Karpas-422 (cell line): ENCODE measurements at regions not wholly inside any gene's neighbourhood (a gene's known extent, or its start where the extent isn't known, plus 50 kb on each side); places are given as distances from the start of the nearest gene placed in this dataset.

Source experiments
- DNase-seq: peaks from one replicate; pipeline ENCODE4 v3.0.0-alpha.2; 2015
- H2AFZ ChIP-seq: fragments of 200-600 bp; sonication (generic); 2 replicates; pipeline ENCODE4 v1.6.1; 2014; ENCODE audit warnings: antibody characterized with exemption, low read length, mixed read lengths
- H3K27ac ChIP-seq: fragments of 200-600 bp; sonication (generic); 2 replicates; pipeline ENCODE4 v1.5.1; 2014; ENCODE audit warnings: mild to moderate bottlenecking, low read length, moderate library complexity
- H3K27me3 ChIP-seq: fragments of 200-600 bp; sonication (generic); 2 replicates; pipeline ENCODE4 v1.6.1; 2014; ENCODE audit warnings: low read length, mixed read lengths
- H3K36me3 ChIP-seq: fragments of 200-600 bp; sonication (generic); 2 replicates; pipeline ENCODE4 v1.6.1; 2014; ENCODE audit warnings: low read length, mixed read lengths; ENCODE audit not compliant: insufficient read depth
- H3K4me1 ChIP-seq: fragments of 200-600 bp; sonication (generic); 2 replicates; pipeline ENCODE4 v1.6.1; 2014; ENCODE audit warnings: mild to moderate bottlenecking, low read length, mixed read lengths
- H3K4me2 ChIP-seq: fragments of 200-600 bp; sonication (generic); 2 replicates; pipeline ENCODE4 v1.6.1; 2014; ENCODE audit warnings: low read length, low read depth, mild to moderate bottlenecking; ENCODE audit not compliant: poor library complexity, severe bottlenecking
- H3K4me3 ChIP-seq: fragments of 200-600 bp; sonication (generic); 2 replicates; pipeline ENCODE4 v1.5.1; 2014; ENCODE audit warnings: mild to moderate bottlenecking, antibody characterized with exemption, low read length, mixed read lengths
- H3K79me2 ChIP-seq: fragments of 200-600 bp; sonication (generic); 2 replicates; pipeline ENCODE4 v1.6.1; 2014; ENCODE audit warnings: mild to moderate bottlenecking, low read length, mixed read lengths
- H3K9ac ChIP-seq: fragments of 200-600 bp; sonication (generic); 2 replicates; pipeline ENCODE4 v1.6.0; 2014; ENCODE audit warnings: low read length
- H3K9me2 ChIP-seq: fragments of 200-600 bp; sonication (generic), shearing (Covaris generic); replicated peaks from 2 replicates; pipeline ENCODE4 v1.6.0; 2014; ENCODE audit warnings: mild to moderate bottlenecking, low read length, moderate library complexity; ENCODE audit not compliant: insufficient read depth
- H3K9me3 ChIP-seq: fragments of 300-700, 200-600 bp; sonication (generic); 2 replicates; pipeline ENCODE4 v1.6.1; 2014; ENCODE audit warnings: low read length, mixed read lengths
- H4K20me1 ChIP-seq: fragments of 200-600 bp; sonication (generic); 2 replicates; pipeline ENCODE4 v1.6.1; 2014; ENCODE audit warnings: mild to moderate bottlenecking, antibody characterized with exemption, low read length, low read depth; ENCODE audit not compliant: insufficient read depth

DNA sequence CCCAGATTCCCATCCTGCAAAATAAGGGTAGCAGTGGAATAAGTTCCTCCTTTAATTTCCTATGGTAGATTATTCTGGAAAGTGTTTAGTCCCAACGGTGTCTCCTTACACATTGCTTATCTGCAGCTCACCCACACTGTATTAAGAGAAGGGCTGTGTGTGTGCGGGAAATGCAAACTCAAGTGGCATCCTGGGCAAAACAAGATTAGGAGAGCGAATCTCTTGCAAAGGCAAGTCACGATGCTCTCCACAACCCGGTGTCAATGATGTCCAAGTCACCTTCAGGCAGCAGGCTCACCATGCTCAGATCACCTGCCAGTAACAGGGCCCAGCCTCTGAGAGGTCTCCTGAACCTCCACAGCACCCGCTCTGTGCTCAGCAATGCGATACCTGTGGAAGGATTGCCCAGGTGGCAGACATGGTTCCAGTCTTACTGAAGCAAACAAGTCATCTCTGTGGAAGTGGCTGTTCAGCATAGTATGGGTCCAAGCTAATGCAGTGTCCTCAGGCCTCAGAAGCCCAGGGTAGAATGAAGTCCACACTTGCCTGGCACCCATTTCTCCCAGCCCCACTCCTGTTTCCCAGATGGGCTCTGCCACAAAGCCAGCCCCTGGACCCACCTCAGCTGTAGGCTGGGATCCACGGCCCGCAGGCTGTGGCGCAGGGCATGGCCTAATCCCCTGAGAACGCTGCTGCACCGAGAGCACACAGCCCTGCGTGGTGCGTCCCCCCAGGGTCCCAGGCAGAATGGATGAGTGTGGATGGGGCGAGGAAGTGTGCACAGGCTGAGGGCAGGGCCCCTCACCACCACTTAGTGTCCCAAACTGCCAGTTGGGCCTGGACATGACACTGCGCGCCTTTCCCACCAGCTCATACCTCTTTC, 101.2 kb downstream of the PXDC1 start:
- H2AFZ ChIP-seq = no peak overlapping the region
- H3K4me3 ChIP-seq = no peak overlapping the region
- H3K4me2 ChIP-seq = no peak overlapping the region
- no peak overlapping the region for H3K27ac ChIP-seq
- no peak overlapping the region for H3K9ac ChIP-seq
- no peaks in the 10 kb centered on the region for H3K9me3 ChIP-seq
- H3K79me2 ChIP-seq = no peaks in the 10 kb centered on the region
- no peaks in the 10 kb centered on the region for H3K4me1 ChIP-seq
- H4K20me1 ChIP-seq = no peaks in the 10 kb centered on the region
- H3K36me3 ChIP-seq = no peaks in the 10 kb centered on the region
- no peaks in the 10 kb centered on the region for H3K27me3 ChIP-seq
- no peak for DNase-seq
- H3K9me2 ChIP-seq = no peaks in the 10 kb centered on the region

GRCh38 chr6:3648724-3649123, 102.8 kb downstream of the PXDC1 start:
- Histone ChIP-seq H3K4me3 (no peak overlapping the region), H3K4me1 (no peaks in the 10 kb centered on the region), H3K9me2 (no peaks in the 10 kb centered on the region), H3K27ac (no peak overlapping the region), H3K9me3 (no peaks in the 10 kb centered on the region), H3K9ac (no peak overlapping the region), H2AFZ (no peak overlapping the region), H3K27me3 (no peaks in the 10 kb centered on the region), H3K36me3 (no peaks in the 10 kb centered on the region), H3K4me2 (no peak overlapping the region), H3K79me2 (no peaks in the 10 kb centered on the region), H4K20me1 (no peaks in the 10 kb centered on the region)
- DNase-seq = no peak

DNA sequence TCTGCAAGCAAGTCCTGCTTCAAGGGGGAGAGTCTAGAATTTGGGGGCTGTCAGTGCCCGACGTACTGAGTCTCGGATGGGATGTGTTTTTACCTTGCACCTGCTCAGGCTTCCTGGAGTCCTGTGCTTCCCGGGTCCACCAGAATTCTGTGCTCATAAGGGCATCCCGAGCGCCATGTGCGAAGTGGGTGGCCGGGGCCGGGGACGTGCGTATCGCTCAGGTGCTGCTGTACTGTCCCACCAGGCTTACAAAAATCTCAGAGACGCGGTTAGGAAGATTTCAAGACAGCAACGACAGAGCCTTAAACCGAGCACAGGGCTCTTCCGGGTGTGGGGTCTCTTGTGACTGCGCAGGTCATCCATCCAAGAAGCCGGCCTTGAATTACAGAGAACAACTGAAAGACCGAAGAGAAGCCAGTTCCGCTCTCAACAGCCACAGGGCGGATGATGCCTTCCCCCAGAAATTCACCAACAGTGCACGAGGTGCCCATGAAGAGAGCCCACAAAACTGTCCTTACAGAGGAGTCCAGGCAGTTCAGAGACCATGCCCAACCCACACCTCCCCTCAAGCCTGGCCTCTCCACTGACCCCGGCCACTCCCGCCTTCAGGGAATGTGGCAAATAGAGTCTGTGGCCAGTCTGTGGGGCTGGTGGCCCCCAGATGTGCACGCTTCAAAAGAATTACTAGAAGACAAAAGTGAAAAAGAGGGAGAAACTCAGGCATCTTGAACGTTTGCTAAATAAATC, 104.7 kb downstream of the PXDC1 start:
- Histone ChIP-seq H3K27ac (no peak overlapping the region), H2AFZ (no peak overlapping the region), H3K4me3 (no peak overlapping the region), H3K79me2 (no peaks in the 10 kb centered on the region), H3K9me2 (no peaks in the 10 kb centered on the region), H3K36me3 (no peaks in the 10 kb centered on the region), H3K27me3 (no peaks in the 10 kb centered on the region), H3K4me1 (no peaks in the 10 kb centered on the region), H3K9me3 (no peaks in the 10 kb centered on the region), H3K9ac (no peak overlapping the region), H3K4me2 (no peak overlapping the region), H4K20me1 (no peaks in the 10 kb centered on the region)
- no peak for DNase-seq

GRCh38 chr6:3644739-3645012, 106.8 kb downstream of the PXDC1 start:
- H3K4me3 ChIP-seq = no peak overlapping the region
- H3K4me2 ChIP-seq = no peak overlapping the region
- no peak overlapping the region for H3K27ac ChIP-seq
- H3K9me2 ChIP-seq = no peaks in the 10 kb centered on the region
- H3K4me1 ChIP-seq = no peaks in the 10 kb centered on the region
- no peaks in the 10 kb centered on the region for H4K20me1 ChIP-seq
- no peak overlapping the region for H2AFZ ChIP-seq
- no peaks in the 10 kb centered on the region for H3K9me3 ChIP-seq
- H3K9ac ChIP-seq = no peak overlapping the region
- no peaks in the 10 kb centered on the region for H3K79me2 ChIP-seq
- H3K36me3 ChIP-seq = no peaks in the 10 kb centered on the region
- H3K27me3 ChIP-seq = no peaks in the 10 kb centered on the region
- DNase-seq = no peak

DNA sequence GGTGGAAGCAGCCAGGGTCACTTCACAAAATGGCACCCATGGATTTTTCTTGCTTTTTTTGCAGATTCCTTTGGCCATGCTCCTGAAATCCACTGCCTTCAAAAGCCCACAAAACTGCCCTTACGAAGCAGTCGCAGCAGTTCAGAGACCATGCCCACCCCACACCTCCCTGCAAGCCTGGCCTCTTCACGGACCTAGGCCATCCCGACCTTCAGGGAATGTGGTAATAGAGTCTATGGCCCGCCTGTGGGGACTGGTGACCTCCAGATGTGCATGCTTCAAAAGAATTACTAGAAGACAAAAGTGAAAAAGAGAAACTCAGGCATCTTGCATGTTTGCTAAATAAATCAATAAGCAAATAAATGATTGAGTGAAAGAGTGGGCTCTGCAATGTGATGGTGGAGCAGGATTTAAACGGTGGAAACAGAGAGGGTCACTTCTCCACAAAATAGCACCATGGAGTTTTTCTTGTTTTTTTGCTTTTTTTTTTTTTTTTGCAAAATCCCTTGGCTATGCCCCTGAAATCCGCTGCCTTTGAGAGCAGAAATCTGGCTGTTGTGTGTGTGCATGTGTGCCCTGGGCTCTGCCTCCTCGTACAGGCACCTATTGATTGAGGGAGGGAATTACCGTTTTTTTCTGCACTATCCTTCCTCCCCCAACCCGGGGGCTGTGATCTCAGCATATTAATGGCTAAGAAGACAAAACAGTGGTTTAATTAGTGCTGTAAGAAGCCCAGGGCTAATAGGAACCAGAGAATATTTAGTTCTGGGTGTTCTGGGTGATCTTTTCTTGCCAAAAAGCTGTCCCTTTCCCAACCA, 107.4 kb downstream of the PXDC1 start:
- no peaks in the 10 kb centered on the region for H3K27me3 ChIP-seq
- no peak overlapping the region for H3K27ac ChIP-seq
- DNase-seq = no peak
- no peaks in the 10 kb centered on the region for H3K4me1 ChIP-seq
- H3K79me2 ChIP-seq = no peaks in the 10 kb centered on the region
- no peaks in the 10 kb centered on the region for H3K9me3 ChIP-seq
- no peak overlapping the region for H3K4me3 ChIP-seq
- no peak overlapping the region for H3K9ac ChIP-seq
- H3K36me3 ChIP-seq = no peaks in the 10 kb centered on the region
- no peak overlapping the region for H2AFZ ChIP-seq
- H3K9me2 ChIP-seq = no peaks in the 10 kb centered on the region
- no peaks in the 10 kb centered on the region for H4K20me1 ChIP-seq
- H3K4me2 ChIP-seq = no peak overlapping the region

DNA sequence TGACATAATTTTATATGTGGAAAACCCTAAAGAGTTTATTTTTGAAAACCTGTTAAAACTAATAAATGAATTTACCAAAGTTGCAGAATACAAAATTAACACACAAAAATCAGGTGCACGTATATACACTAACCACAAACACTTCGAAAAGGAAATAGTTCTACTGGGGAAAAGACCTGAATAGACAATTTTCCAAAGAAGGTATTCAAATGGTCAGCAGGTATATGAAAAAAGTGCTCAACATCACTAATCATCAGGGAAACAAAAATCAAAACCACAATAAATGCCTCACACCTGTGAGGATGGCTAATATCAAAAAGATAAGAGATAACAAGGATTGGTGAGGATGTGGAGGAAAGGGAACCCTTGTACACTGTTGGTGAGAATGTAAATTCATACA, 110.6 kb downstream of the PXDC1 start:
- DNase-seq = no peak
- H3K4me2 ChIP-seq = no peak overlapping the region
- H3K27me3 ChIP-seq = no peaks in the 10 kb centered on the region
- no peaks in the 10 kb centered on the region for H3K36me3 ChIP-seq
- H2AFZ ChIP-seq = no peak overlapping the region
- H3K4me1 ChIP-seq = no peaks in the 10 kb centered on the region
- H4K20me1 ChIP-seq = no peaks in the 10 kb centered on the region
- H3K79me2 ChIP-seq = no peaks in the 10 kb centered on the region
- no peak overlapping the region for H3K27ac ChIP-seq
- H3K9ac ChIP-seq = no peak overlapping the region
- no peaks in the 10 kb centered on the region for H3K9me2 ChIP-seq
- no peak overlapping the region for H3K4me3 ChIP-seq
- H3K9me3 ChIP-seq = no peaks in the 10 kb centered on the region

DNA sequence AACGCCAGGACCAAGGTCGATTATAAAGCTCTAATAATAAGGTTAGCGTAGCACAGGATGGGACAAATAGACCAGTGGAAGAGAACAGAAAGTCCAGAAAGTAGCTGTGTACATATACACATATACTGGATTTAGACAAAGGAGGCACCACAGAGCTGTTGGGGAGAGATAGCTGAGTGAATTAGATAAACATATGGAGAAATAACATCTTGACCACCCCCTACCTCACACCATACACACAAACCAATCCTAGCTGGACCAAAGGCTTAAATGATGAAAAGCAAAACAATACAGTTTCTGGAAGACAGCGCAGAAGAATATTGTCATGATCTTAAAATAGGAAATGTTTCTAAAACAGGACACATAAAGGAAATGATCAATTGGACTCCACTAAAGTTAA, 112.9 kb downstream of the PXDC1 start:
- no peak for DNase-seq
- Histone ChIP-seq H3K4me2 (no peak overlapping the region), H3K9me3 (no peaks in the 10 kb centered on the region), H3K9me2 (no peaks in the 10 kb centered on the region), H4K20me1 (no peaks in the 10 kb centered on the region), H3K4me1 (no peaks in the 10 kb centered on the region), H2AFZ (no peak overlapping the region), H3K79me2 (no peaks in the 10 kb centered on the region), H3K4me3 (no peak overlapping the region), H3K9ac (no peak overlapping the region), H3K27me3 (no peaks in the 10 kb centered on the region), H3K27ac (no peak overlapping the region), H3K36me3 (no peaks in the 10 kb centered on the region)

GRCh38 chr6:3636060-3636459, 115.5 kb downstream of the PXDC1 start:
- no peak for DNase-seq
- no peak overlapping the region for H2AFZ ChIP-seq

More at GRCh38 chr6:3636060-3636459, 115.5 kb downstream of the PXDC1 start:
- H3K9ac ChIP-seq = no peak overlapping the region
- H3K4me2 ChIP-seq = no peak overlapping the region
- H3K27me3 ChIP-seq = no peaks in the 10 kb centered on the region
- no peaks in the 10 kb centered on the region for H4K20me1 ChIP-seq
- no peaks in the 10 kb centered on the region for H3K4me1 ChIP-seq
- no peaks in the 10 kb centered on the region for H3K36me3 ChIP-seq
- H3K9me3 ChIP-seq = no peaks in the 10 kb centered on the region
- H3K79me2 ChIP-seq = no peaks in the 10 kb centered on the region
- no peak overlapping the region for H3K4me3 ChIP-seq
- no peaks in the 10 kb centered on the region for H3K9me2 ChIP-seq
- no peak overlapping the region for H3K27ac ChIP-seq
